Upper lobe of left lung (tissue), 6 donors: ENCODE measurements at regions not wholly inside any gene's neighbourhood (a gene's known extent, or its start where the extent isn't known, plus 50 kb on each side); places are given as distances from the start of the nearest gene placed in this dataset.

ENCODE experiments used
- ATAC-seq, 2 donors: fragments of 200-7000 bp; cut with Tn5 transposase; one replicate each; pipeline ENCODE4 v1.9.1; 2022; ENCODE audit warnings: mild to moderate bottlenecking in 2 of 2, moderate library complexity in 2 of 2; ENCODE audit not compliant: low FRiP score in 2 of 2
- DNase-seq, 2 donors: peaks; one replicate each; pipeline ENCODE4 v3.0.0-alpha.2; 2019 to 2020
- H3K27ac ChIP-seq, 4 donors: fragments of 200-600 bp; sonication (generic); one replicate each; pipeline ENCODE4 v1.5.1; 2016 to 2019
- H3K27me3 ChIP-seq, 4 donors: fragments of 200-600 bp; sonication (generic); one replicate each; pipeline ENCODE4 v1.5.1; 2017 to 2019
- H3K36me3 ChIP-seq, 4 donors: fragments of 200-600 bp; sonication (generic); one replicate each; pipeline ENCODE4 v1.5.1; 2016 to 2019
- H3K4me1 ChIP-seq, 4 donors: fragments of 200-600 bp; sonication (generic); one replicate each; pipeline ENCODE4 v1.5.1; 2018 to 2019
- H3K4me3 ChIP-seq, 4 donors: fragments of 200-600 bp; sonication (generic); one replicate each; pipeline ENCODE4 v1.5.1; 2017 to 2019; ENCODE audit warnings: mild to moderate bottlenecking in 2 of 4, moderate library complexity in 1 of 4
- H3K9me3 ChIP-seq, 4 donors: fragments of 200-600 bp; sonication (generic); one replicate each; pipeline ENCODE4 v1.5.1; 2018 to 2019
- EP300 ChIP-seq, 4 donors: sonication (generic); formaldehyde crosslinking; IDR thresholded peaks; one replicate each; pipeline ENCODE4 v1.5.1; 2017; ENCODE audit warnings: antibody characterized with exemption in 4 of 4, control low read depth in 2 of 4
- POLR2A ChIP-seq, 4 donors: fragments of 450-650 bp; IDR thresholded peaks; one replicate each; pipeline ENCODE4 v1.5.1; 2016 to 2017; ENCODE audit warnings: antibody characterized with exemption in 4 of 4, mild to moderate bottlenecking in 2 of 4
- POLR2AphosphoS5 ChIP-seq, 2 donors: sonication (generic); formaldehyde crosslinking; IDR thresholded peaks; one replicate each; pipeline ENCODE4 v1.5.1; 2017; ENCODE audit warnings: antibody characterized with exemption in 2 of 2
- WGBS, 2 donors: methylation state at CpG; one replicate each; pipeline ENCODE4 v1.1.5; 2017 to 2018; 5-methylcytosine and 5-hydroxymethylcytosine counted together
- TF ChIP-seq, protein P1 (sequence below), 6 experiments: fragments of 450-650 bp in 4 of 6; fragments of 200-600 bp in 2 of 6; sonication (generic) in 2 of 6; IDR thresholded peaks; one replicate each; pipeline ENCODE4 v1.5.1; 2016 to 2019; ENCODE audit warnings: antibody characterized with exemption in 6 of 6
- donor health status: DM: no; HTN: no; CAD: no; lungs with moderate emphysema.
- donor health status: DM: no; HTN: yes; CAD: no; lungs with severe emphysema.

DNA sequence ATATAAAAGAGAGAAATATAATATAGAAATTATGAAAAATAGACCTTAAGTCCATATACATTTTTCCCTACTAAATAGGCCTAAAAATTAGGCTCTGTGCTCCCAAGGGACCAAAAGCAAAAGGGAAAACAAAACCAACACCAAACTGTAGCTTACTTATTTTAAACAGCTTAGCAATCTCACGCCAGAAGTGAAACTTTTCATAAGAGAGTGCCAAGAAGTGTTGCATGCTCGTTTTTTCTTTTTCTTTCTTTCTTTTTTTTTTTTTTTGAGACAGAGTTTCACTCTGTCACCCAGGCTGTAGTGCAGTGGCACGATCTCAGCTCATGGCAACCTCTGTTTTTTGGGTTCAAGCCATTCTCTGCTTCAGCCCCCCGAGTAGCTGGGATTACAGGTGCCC, 250.4 kb downstream of the TMA16 start:
- ATAC-seq (no peak), DNase-seq (no peak)
- Histone ChIP-seq H3K27me3 (no peaks in the 10 kb centered on the region), H3K4me1 (no peaks in the 10 kb centered on the region), H3K9me3 (no peaks in the 10 kb centered on the region), H3K4me3 (no peak overlapping the region), H3K27ac (no peak overlapping the region), H3K36me3 (no peaks in the 10 kb centered on the region)
- 59 to 62% methylated on average over 4 of the region's 4 CpGs for WGBS, 2 donors
- TF ChIP-seq POLR2A (IDR thresholded peaks at IDR 0.05) (no peak), POLR2AphosphoS5 (IDR thresholded peaks at IDR 0.05) (no peak), EP300 (IDR thresholded peaks at IDR 0.05) (no peak)
- TF ChIP-seq, protein P1, sequence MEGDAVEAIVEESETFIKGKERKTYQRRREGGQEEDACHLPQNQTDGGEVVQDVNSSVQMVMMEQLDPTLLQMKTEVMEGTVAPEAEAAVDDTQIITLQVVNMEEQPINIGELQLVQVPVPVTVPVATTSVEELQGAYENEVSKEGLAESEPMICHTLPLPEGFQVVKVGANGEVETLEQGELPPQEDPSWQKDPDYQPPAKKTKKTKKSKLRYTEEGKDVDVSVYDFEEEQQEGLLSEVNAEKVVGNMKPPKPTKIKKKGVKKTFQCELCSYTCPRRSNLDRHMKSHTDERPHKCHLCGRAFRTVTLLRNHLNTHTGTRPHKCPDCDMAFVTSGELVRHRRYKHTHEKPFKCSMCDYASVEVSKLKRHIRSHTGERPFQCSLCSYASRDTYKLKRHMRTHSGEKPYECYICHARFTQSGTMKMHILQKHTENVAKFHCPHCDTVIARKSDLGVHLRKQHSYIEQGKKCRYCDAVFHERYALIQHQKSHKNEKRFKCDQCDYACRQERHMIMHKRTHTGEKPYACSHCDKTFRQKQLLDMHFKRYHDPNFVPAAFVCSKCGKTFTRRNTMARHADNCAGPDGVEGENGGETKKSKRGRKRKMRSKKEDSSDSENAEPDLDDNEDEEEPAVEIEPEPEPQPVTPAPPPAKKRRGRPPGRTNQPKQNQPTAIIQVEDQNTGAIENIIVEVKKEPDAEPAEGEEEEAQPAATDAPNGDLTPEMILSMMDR (IDR thresholded peaks at IDR 0.05): no peak

DNA sequence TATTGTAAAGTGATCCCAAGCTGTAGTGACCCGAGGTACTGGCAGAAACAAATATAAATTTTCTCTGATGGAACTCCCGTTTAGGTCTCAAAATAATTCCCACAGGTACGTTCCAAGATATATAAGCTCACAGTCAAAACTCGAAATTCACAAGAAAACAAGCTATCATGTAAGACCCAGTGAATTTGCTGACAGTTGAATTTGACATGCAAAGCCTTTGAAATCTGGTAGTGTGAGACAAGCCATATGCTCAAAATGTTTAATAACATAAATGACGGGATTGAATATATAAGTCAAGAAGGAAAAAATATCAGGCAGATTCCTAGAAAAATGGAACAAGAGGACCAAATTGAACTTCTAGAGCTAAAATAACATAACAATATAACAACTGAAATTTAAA, 252.8 kb downstream of the TMA16 start:
- Histone ChIP-seq H3K36me3 (no peaks in the 10 kb centered on the region), H3K4me1 (no peaks in the 10 kb centered on the region), H3K4me3 (no peak overlapping the region), H3K27ac (no peak overlapping the region), H3K9me3 (no peaks in the 10 kb centered on the region), H3K27me3 (no peaks in the 10 kb centered on the region)
- TF ChIP-seq POLR2A (IDR thresholded peaks at IDR 0.05): no peak
- TF ChIP-seq EP300 (IDR thresholded peaks at IDR 0.05): no peak
- TF ChIP-seq POLR2AphosphoS5 (IDR thresholded peaks at IDR 0.05): no peak
- TF ChIP-seq, protein P1 (IDR thresholded peaks at IDR 0.05): no peak
- 75 to 77% methylated on average over 5 of the region's 5 CpGs for WGBS, 2 donors
- DNase-seq (no peak), ATAC-seq (no peak)

DNA sequence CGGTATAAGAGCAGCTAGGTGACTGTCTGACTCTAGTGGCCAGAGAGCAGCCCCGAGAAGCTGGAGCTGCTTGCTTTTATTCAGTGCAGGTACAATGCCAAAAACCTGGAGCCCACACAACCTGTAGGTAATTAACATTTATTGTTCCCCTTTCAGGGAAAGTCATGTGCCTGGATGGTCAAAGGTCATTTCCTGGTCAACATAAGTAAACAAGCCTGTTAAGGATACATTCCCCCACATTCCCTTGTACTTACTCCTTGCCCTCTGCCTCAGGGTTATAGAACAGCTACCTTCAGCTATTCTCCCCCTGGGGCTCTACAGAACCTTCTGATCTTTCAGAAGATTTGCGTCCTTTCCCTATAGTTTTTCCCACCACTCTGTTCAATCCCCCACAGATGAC, 253.4 kb downstream of the TMA16 start:
- DNase-seq (no peak), ATAC-seq (no peak)
- Histone ChIP-seq H3K27me3 (no peaks in the 10 kb centered on the region), H3K4me1 (no peaks in the 10 kb centered on the region), H3K4me3 (no peak overlapping the region), H3K27ac (no peak overlapping the region), H3K36me3 (no peaks in the 10 kb centered on the region), H3K9me3 (no peaks in the 10 kb centered on the region)
- TF ChIP-seq EP300 (IDR thresholded peaks at IDR 0.05) (no peak), POLR2A (IDR thresholded peaks at IDR 0.05) (no peak), POLR2AphosphoS5 (IDR thresholded peaks at IDR 0.05) (no peak)
- TF ChIP-seq, protein P1 (IDR thresholded peaks at IDR 0.05): no peak
- 88 to 90% methylated on average over 3 of the region's 3 CpGs for WGBS, 2 donors

DNA sequence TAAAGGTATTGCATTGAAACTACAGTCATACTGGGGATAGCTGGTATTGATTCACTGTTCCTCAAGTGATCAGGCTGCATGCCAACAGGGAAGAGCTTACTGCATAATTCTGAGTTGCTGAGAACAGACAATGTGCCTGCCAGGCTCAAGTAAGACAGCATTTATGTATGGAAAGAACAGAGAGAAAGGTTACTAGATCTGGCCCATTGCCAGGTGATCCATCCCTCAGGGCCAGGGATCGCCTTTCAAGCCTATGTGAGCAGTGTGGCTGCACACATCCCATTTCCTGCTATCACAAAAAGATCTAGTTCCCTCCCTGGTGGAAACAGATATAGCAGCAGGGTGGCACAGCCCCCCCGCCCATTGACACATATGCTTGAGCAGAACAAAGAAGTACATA, 254.0 kb downstream of the TMA16 start:
- Histone ChIP-seq H3K27ac (no peak overlapping the region), H3K4me3 (no peak overlapping the region), H3K9me3 (no peaks in the 10 kb centered on the region), H3K27me3 (no peaks in the 10 kb centered on the region), H3K4me1 (no peaks in the 10 kb centered on the region), H3K36me3 (no peaks in the 10 kb centered on the region)
- TF ChIP-seq POLR2A (IDR thresholded peaks at IDR 0.05): no peak
- no peak for TF ChIP-seq POLR2AphosphoS5 (IDR thresholded peaks at IDR 0.05)
- TF ChIP-seq, protein P1 (IDR thresholded peaks at IDR 0.05): no peak
- no peak for TF ChIP-seq EP300 (IDR thresholded peaks at IDR 0.05)
- DNase-seq (no peak), ATAC-seq (no peak)
- WGBS, 2 donors: 47 to 59% methylated on average over 2 of the region's 2 CpGs

DNA sequence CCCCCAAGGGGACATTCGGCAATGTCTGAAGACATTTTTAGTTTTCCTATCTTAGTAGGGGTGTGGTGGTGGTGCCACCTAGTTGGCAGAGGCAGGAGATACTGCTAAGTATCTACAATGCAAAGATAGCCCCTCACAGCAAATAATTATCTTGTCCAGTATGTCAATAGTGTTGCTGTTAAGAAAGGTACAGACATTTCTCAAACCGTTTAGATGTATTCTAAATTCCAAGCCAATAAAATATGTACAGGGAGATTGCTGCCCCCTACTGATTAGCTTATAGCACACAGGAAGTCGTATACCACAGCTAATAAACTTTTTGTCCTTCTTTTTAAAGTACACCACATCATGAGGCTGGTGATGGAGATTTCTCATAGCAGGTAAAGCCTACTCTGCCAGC, 260.5 kb downstream of the TMA16 start:
- no peaks in the 10 kb centered on the region for H3K27me3 ChIP-seq
- WGBS, 2 donors: 20 to 40% methylated on average over 3 of the region's 3 CpGs
- no peak overlapping the region for H3K4me3 ChIP-seq
- H3K4me1 ChIP-seq: no peaks in the 10 kb centered on the region
- no peaks in the 10 kb centered on the region for H3K36me3 ChIP-seq
- DNase-seq (no peak), ATAC-seq (peak in 1 of 2 donors; percentile 14)
- TF ChIP-seq POLR2A (IDR thresholded peaks at IDR 0.05) (no peak), POLR2AphosphoS5 (IDR thresholded peaks at IDR 0.05) (no peak)
- TF ChIP-seq, protein P1 (IDR thresholded peaks at IDR 0.05): peak in 2 of 6 experiments; percentile 15 to 17
- H3K9me3 ChIP-seq: no peaks in the 10 kb centered on the region
- H3K27ac ChIP-seq: no peak overlapping the region
